ENCODE measurements at regions not wholly inside any gene's neighbourhood (a gene's known extent, or its start where the extent isn't known, plus 50 kb on each side); places are given as distances from the start of the nearest gene placed in this dataset.

GRCh38 chr9:29006628-29007027 is 1433.3 kb upstream of the C9orf72 start:
- in situ Hi-C loops (cut with MboI), result no loop called here
- POLR2A ChIA-PET, result no interaction called here
- H3K79me2 ChIP-seq (ENCODE audit: control insufficient read depth, insufficient read depth, low read length), result no peaks in the 10 kb centered on the region

More at GRCh38 chr9:29006628-29007027, 1433.3 kb upstream of the C9orf72 start:
- CTCF ChIA-PET, result no interaction called here
- no peak overlapping the region for H3K4me2 ChIP-seq (ENCODE audit: control insufficient read depth, insufficient read depth)
- no peak for TF ChIP-seq MEF2A (IDR thresholded peaks at IDR 0.05; ENCODE audit: insufficient read depth, low read depth, low read length)
- no peak for TF ChIP-seq ZNF207 (IDR thresholded peaks at IDR 0.05; ENCODE audit: borderline replicate concordance)
- no peak for TF ChIP-seq POU2F2 (IDR thresholded peaks at IDR 0.05; ENCODE audit: borderline replicate concordance, low read depth, low read length)
- no peak for TF ChIP-seq MYB (IDR thresholded peaks at IDR 0.05; ENCODE audit: borderline replicate concordance, low read depth, low read length)
- TF ChIP-seq, protein P1, sequence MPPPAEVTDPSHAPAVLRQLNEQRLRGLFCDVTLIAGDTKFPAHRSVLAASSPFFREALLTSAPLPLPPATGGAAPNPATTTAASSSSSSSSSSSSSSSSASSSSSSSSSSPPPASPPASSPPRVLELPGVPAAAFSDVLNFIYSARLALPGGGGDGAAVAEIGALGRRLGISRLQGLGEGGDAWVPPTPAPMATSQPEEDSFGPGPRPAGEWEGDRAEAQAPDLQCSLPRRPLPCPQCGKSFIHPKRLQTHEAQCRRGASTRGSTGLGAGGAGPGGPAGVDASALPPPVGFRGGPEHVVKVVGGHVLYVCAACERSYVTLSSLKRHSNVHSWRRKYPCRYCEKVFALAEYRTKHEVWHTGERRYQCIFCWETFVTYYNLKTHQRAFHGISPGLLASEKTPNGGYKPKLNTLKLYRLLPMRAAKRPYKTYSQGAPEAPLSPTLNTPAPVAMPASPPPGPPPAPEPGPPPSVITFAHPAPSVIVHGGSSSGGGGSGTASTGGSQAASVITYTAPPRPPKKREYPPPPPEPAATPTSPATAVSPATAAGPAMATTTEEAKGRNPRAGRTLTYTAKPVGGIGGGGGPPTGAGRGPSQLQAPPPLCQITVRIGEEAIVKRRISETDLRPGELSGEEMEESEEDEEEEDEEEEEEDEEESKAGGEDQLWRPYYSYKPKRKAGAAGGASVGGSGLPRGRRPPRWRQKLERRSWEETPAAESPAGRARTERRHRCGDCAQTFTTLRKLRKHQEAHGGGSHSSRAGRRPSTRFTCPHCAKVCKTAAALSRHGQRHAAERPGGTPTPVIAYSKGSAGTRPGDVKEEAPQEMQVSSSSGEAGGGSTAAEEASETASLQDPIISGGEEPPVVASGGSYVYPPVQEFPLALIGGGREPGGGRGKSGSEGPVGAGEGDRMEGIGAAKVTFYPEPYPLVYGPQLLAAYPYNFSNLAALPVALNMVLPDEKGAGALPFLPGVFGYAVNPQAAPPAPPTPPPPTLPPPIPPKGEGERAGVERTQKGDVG (CRISPR knock-in tag; IDR thresholded peaks at IDR 0.05), result no peak
- TF ChIP-seq SREBF1 (IDR thresholded peaks at IDR 0.05; ENCODE audit: low read length), result no peak
- TF ChIP-seq ZNF622 (IDR thresholded peaks at IDR 0.05), result no peak
- TF ChIP-seq BCLAF1 (IDR thresholded peaks at IDR 0.05), result no peak
- TF ChIP-seq RB1 (IDR thresholded peaks at IDR 0.05; ENCODE audit: borderline replicate concordance), result no peak
- TF ChIP-seq, protein P2, sequence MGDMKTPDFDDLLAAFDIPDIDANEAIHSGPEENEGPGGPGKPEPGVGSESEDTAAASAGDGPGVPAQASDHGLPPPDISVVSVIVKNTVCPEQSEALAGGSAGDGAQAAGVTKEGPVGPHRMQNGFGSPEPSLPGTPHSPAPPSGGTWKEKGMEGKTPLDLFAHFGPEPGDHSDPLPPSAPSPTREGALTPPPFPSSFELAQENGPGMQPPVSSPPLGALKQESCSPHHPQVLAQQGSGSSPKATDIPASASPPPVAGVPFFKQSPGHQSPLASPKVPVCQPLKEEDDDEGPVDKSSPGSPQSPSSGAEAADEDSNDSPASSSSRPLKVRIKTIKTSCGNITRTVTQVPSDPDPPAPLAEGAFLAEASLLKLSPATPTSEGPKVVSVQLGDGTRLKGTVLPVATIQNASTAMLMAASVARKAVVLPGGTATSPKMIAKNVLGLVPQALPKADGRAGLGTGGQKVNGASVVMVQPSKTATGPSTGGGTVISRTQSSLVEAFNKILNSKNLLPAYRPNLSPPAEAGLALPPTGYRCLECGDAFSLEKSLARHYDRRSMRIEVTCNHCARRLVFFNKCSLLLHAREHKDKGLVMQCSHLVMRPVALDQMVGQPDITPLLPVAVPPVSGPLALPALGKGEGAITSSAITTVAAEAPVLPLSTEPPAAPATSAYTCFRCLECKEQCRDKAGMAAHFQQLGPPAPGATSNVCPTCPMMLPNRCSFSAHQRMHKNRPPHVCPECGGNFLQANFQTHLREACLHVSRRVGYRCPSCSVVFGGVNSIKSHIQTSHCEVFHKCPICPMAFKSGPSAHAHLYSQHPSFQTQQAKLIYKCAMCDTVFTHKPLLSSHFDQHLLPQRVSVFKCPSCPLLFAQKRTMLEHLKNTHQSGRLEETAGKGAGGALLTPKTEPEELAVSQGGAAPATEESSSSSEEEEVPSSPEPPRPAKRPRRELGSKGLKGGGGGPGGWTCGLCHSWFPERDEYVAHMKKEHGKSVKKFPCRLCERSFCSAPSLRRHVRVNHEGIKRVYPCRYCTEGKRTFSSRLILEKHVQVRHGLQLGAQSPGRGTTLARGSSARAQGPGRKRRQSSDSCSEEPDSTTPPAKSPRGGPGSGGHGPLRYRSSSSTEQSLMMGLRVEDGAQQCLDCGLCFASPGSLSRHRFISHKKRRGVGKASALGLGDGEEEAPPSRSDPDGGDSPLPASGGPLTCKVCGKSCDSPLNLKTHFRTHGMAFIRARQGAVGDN (IDR thresholded peaks at IDR 0.05), result no peak
- no peak for TF ChIP-seq MXI1 (IDR thresholded peaks at IDR 0.05; ENCODE audit: low read depth, low read length)
- TF ChIP-seq NFYA (IDR thresholded peaks at IDR 0.05; ENCODE audit: borderline replicate concordance, low read depth, low read length), result no peak
- TF ChIP-seq TBL1XR1 (IDR thresholded peaks at IDR 0.05; ENCODE audit: low read depth, low read length), result no peak
- no peaks in the 10 kb centered on the region for H3K27me3 ChIP-seq (replicated peaks in 1 of 2; ENCODE audit: control insufficient read depth in 2 of 2, insufficient read depth in 2 of 2, low read length in 1 of 2)
- no peak overlapping the region for H3K27ac ChIP-seq (ENCODE audit: control insufficient read depth, insufficient read depth)
- H3K4me1 ChIP-seq (ENCODE audit: control insufficient read depth, insufficient read depth, low read length), result no peaks in the 10 kb centered on the region
- H3K4me3 ChIP-seq, result no peak overlapping the region
- no TSS peak for BruUV-seq (replicated peaks)
- no peaks in the 10 kb centered on the region for H3K36me3 ChIP-seq (ENCODE audit: control insufficient read depth in 2 of 2, insufficient read depth in 2 of 2, low read length in 1 of 2)
- RAD21 ChIA-PET (ENCODE audit: unreplicated experiment), result no interaction called here
- no peaks in the 10 kb centered on the region for H3K9me3 ChIP-seq (replicated peaks; ENCODE audit: control insufficient read depth, insufficient read depth, low read length)
- no peak overlapping the region for H2AFZ ChIP-seq (ENCODE audit: control insufficient read depth, low read depth, low read length)
- FAIRE-seq (no peak), DNase-seq (ENCODE audit: low read depth, low spot score) (no peak), ATAC-seq (no peak)
- intact Hi-C loops (cut with micrococcal nuclease; ENCODE audit: unreplicated experiment), result no loop called here
- no peak overlapping the region for H3K9ac ChIP-seq (ENCODE audit: control insufficient read depth, insufficient read depth, low read length)
- 7% methylated on average over 4 of the region's 4 CpGs for WGBS (ENCODE audit: insufficient coverage, insufficient replicate concordance, low lambda C conversion rate, missing lambda C conversion rate)
- H4K20me1 ChIP-seq (ENCODE audit: control insufficient read depth, insufficient read depth), result no peaks in the 10 kb centered on the region
- SMC1A ChIA-PET (ENCODE audit: uncharacterized antibody, unreplicated experiment), result no interaction called here
